GM12878 (cell line): ENCODE measurements at regions not wholly inside any gene's neighbourhood (a gene's known extent, or its start where the extent isn't known, plus 50 kb on each side); places are given as distances from the start of the nearest gene placed in this dataset.

Source experiments
- ATAC-seq: fragments of 200-7000 bp; cut with Tn5 transposase; 3 replicates; pipeline ENCODE4 v1.9.1; 2020; ENCODE audit warnings: mild to moderate bottlenecking, moderate library complexity
- BruUV-seq: library from RNA; stranded (reverse); fragments of 400-500 nt; replicated peaks from 2 replicates; lab custom pipeline; 2021; lab: Mats Ljungman, UMichigan
- CTCF ChIA-PET: fragments of 300-600 bp; sonication (Branson Sonifier 250); formaldehyde crosslinking; extraction: SDS; loops from one replicate; lab custom pipeline; 2021; ENCODE audit warnings: inconsistent platforms; lab: Yijun Ruan, JAX
- POLR2A ChIA-PET: fragments of 350-600 bp; formaldehyde crosslinking; extraction: SDS; loops from one replicate; lab custom pipeline; 2021; ENCODE audit warnings: inconsistent platforms; lab: Charles Lee
- RAD21 ChIA-PET: fragments of 300-600 bp; sonication (Branson Sonifier 250); formaldehyde crosslinking; loops from one replicate; lab custom pipeline; 2023; ENCODE audit warnings: antibody characterized with exemption; ENCODE audit not compliant: unreplicated experiment; lab: Charles Lee
- SMC1A ChIA-PET: fragments of 300-600 bp; sonication (Branson Sonifier 250); formaldehyde crosslinking; loops from one replicate; lab custom pipeline; 2023; ENCODE audit not compliant: unreplicated experiment, uncharacterized antibody; lab: Charles Lee
- DNase-seq: peaks from one replicate; pipeline ENCODE4 v3.0.0-alpha.2; 2011; ENCODE audit warnings: low read depth, low spot score
- FAIRE-seq: peaks from 3 replicates; lab custom pipeline; 2011; peaks lifted over from hg19 to GRCh38; lab: Jason Lieb, UNC
- H2AFZ ChIP-seq: 2 replicates; pipeline ENCODE4 v1.6.0; 2011; ENCODE audit warnings: low read depth, low read length, control low read depth; ENCODE audit not compliant: control insufficient read depth
- H3K27ac ChIP-seq: 2 replicates; pipeline ENCODE4 v1.5.1; 2011; ENCODE audit warnings: control low read depth; ENCODE audit not compliant: control insufficient read depth, insufficient read depth
- H3K27me3 ChIP-seq, 2 experiments: replicated peaks in 1 of 2; 2 replicates each; pipeline versions ENCODE4 v1.6.0 to v1.6.1; 2011; ENCODE audit warnings: low read length in 1 of 2; ENCODE audit not compliant: control insufficient read depth in 2 of 2, insufficient read depth in 2 of 2
- H3K36me3 ChIP-seq, 2 experiments: 2 replicates each; pipeline ENCODE4 v1.5.1; 2011; ENCODE audit warnings: low read length in 1 of 2; ENCODE audit not compliant: control insufficient read depth in 2 of 2, insufficient read depth in 2 of 2
- H3K4me1 ChIP-seq: 2 replicates; pipeline ENCODE4 v1.6.1; 2011; ENCODE audit warnings: mild to moderate bottlenecking, low read length, moderate library complexity, mixed read lengths; ENCODE audit not compliant: control insufficient read depth, insufficient read depth
- H3K4me2 ChIP-seq: 2 replicates; pipeline ENCODE4 v1.6.0; 2011; ENCODE audit warnings: control low read depth; ENCODE audit not compliant: control insufficient read depth, insufficient read depth
- H3K4me3 ChIP-seq: fragments of 200-600 bp; sonication (generic); 2 replicates; pipeline ENCODE4 v1.5.1; 2016
- H3K79me2 ChIP-seq: 2 replicates; pipeline ENCODE4 v1.6.0; 2011; ENCODE audit warnings: low read length; ENCODE audit not compliant: control insufficient read depth, insufficient read depth
- H3K9ac ChIP-seq: 2 replicates; pipeline ENCODE4 v1.8.0; 2011; ENCODE audit warnings: low read length, control low read depth, mixed read lengths; ENCODE audit not compliant: control insufficient read depth, insufficient read depth
- H3K9me3 ChIP-seq: replicated peaks from 3 replicates; pipeline ENCODE4 v1.5.1; 2011; ENCODE audit warnings: mild to moderate bottlenecking, low read length; ENCODE audit not compliant: control insufficient read depth, insufficient read depth
- H4K20me1 ChIP-seq: 2 replicates; pipeline ENCODE4 v1.6.0; 2011; ENCODE audit not compliant: control insufficient read depth, insufficient read depth
- BRCA1 ChIP-seq: IDR thresholded peaks from 2 replicates; pipeline ENCODE4 v1.6.1; 2011; ENCODE audit warnings: low read depth, low read length, improper control_type of control experiment
- CHD1 ChIP-seq: IDR thresholded peaks from 2 replicates; pipeline ENCODE4 v1.6.1; 2012; ENCODE audit warnings: low read depth, low read length, improper control_type of control experiment
- MTA3 ChIP-seq: IDR thresholded peaks from 2 replicates; pipeline ENCODE4 v1.6.1; 2012; ENCODE audit warnings: low read length, inconsistent platforms, borderline replicate concordance
- PAX5 ChIP-seq: IDR thresholded peaks from 2 replicates; pipeline ENCODE4 v1.6.1; 2011; ENCODE audit warnings: low read depth, low read length, borderline replicate concordance
- SIX5 ChIP-seq: IDR thresholded peaks from 2 replicates; pipeline ENCODE4 v1.6.1; 2011; ENCODE audit warnings: mild to moderate bottlenecking, low read depth, low read length, moderate library complexity; ENCODE audit not compliant: severe bottlenecking
- WGBS: methylation state at CpG from one replicate; pipeline ENCODE4 v1.1.6; 2016; ENCODE audit warnings: low lambda C conversion rate; ENCODE audit not compliant: insufficient replicate concordance, insufficient coverage; ENCODE audit errors: missing lambda C conversion rate; 5-methylcytosine and 5-hydroxymethylcytosine counted together
- in situ Hi-C: fragments of 300-500 bp; cut with MboI; formaldehyde crosslinking; loops from 9 replicates; pipeline ENCODE4 v1.14.3; 2018; ENCODE audit warnings: mixed read lengths
- intact Hi-C: fragments of 100-400 bp; cut with micrococcal nuclease; formaldehyde crosslinking; loops from one replicate; pipeline ENCODE4 v1.14.2; 2022; ENCODE audit not compliant: unreplicated experiment
- TF ChIP-seq, protein P1 (sequence below): fragments of 450-650 bp; formaldehyde crosslinking; IDR thresholded peaks from 2 replicates; pipeline ENCODE4 v1.4.0; 2022; ENCODE audit warnings: mild to moderate bottlenecking, moderate library complexity

DNA sequence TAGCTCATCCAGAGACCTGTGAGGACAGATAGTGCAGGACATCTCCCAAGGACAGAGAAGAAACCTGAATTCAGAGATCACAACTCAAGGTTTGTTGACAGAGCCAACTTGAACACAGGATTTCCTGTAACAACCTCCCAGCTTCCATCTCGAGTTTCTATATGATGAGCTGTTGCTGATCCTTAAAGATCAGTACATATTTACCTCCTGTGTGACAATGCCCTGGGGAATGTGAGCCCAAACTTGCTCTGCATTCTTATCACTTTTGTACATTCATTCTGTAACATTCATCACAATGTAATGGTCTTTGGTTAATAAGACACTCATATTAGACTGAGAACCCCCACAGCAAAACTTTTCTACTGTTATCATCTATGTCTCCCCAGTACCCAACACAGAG is 468.6 kb downstream of the XPNPEP1 start:
- BruUV-seq = no TSS peak
- DNase-seq = no peak
- intact Hi-C loops = no loop called here
- TF ChIP-seq MTA3 = no peak
- TF ChIP-seq CHD1 = no peak
- no peak for TF ChIP-seq BRCA1
- TF ChIP-seq SIX5 = no peak
- TF ChIP-seq PAX5 = no peak
- TF ChIP-seq, protein P1, sequence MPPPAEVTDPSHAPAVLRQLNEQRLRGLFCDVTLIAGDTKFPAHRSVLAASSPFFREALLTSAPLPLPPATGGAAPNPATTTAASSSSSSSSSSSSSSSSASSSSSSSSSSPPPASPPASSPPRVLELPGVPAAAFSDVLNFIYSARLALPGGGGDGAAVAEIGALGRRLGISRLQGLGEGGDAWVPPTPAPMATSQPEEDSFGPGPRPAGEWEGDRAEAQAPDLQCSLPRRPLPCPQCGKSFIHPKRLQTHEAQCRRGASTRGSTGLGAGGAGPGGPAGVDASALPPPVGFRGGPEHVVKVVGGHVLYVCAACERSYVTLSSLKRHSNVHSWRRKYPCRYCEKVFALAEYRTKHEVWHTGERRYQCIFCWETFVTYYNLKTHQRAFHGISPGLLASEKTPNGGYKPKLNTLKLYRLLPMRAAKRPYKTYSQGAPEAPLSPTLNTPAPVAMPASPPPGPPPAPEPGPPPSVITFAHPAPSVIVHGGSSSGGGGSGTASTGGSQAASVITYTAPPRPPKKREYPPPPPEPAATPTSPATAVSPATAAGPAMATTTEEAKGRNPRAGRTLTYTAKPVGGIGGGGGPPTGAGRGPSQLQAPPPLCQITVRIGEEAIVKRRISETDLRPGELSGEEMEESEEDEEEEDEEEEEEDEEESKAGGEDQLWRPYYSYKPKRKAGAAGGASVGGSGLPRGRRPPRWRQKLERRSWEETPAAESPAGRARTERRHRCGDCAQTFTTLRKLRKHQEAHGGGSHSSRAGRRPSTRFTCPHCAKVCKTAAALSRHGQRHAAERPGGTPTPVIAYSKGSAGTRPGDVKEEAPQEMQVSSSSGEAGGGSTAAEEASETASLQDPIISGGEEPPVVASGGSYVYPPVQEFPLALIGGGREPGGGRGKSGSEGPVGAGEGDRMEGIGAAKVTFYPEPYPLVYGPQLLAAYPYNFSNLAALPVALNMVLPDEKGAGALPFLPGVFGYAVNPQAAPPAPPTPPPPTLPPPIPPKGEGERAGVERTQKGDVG (CRISPR knock-in tag) = no peak
- TF ChIP-seq, all 136 proteins: peak for 0
- Histone ChIP-seq H2AFZ (no peak overlapping the region), H3K79me2 (no peaks in the 10 kb centered on the region), H3K4me2 (no peak overlapping the region), H3K4me1 (no peaks in the 10 kb centered on the region), H3K27me3 (peaks cover 0 to 2% of the 10 kb centered on the region in 2 experiments; a peak in 3 of 4 replicates), H3K27ac (no peak overlapping the region), H3K4me3 (no peak overlapping the region), H3K36me3 (no peaks in the 10 kb centered on the region), H3K9ac (no peak overlapping the region), H4K20me1 (no peaks in the 10 kb centered on the region), H3K9me3 (no peaks in the 10 kb centered on the region)
- ChIA-PET RAD21 (no interaction called here), CTCF (interaction anchor here (0.7 to 1.3 kb wide), 3 partner anchors 15 to 420 kb away, joined by 3 to 5 read pairs (median 4); no protein-coding TSS in a partner anchor), SMC1A (no interaction called here), POLR2A (no interaction called here)
- FAIRE-seq (no peak), ATAC-seq (no peak)
- WGBS = 13% methylated on average over 1 of the region's 1 CpG
- in situ Hi-C loops = no loop called here
